Sigmoid colon (tissue), 6 donors: ENCODE measurements at regions not wholly inside any gene's neighbourhood (a gene's known extent, or its start where the extent isn't known, plus 50 kb on each side); places are given as distances from the start of the nearest gene placed in this dataset.

Experiments used
- DNase-seq: peaks from one replicate; pipeline ENCODE4 v3.0.0-alpha.2; 2019
- H3K27ac ChIP-seq, 4 donors: fragments of 200-600 bp; sonication (generic); one replicate each; pipeline ENCODE4 v1.5.1; 2016 to 2019; ENCODE audit warnings: mild to moderate bottlenecking in 1 of 4
- H3K27me3 ChIP-seq, 3 donors: fragments of 200-600 bp; sonication (generic); one replicate each; pipeline ENCODE4 v1.5.1; 2019; ENCODE audit warnings: mild to moderate bottlenecking in 1 of 3
- H3K36me3 ChIP-seq, 4 donors: fragments of 200-600 bp; sonication (generic); one replicate each; pipeline ENCODE4 v1.5.1; 2016 to 2019
- H3K4me1 ChIP-seq, 4 donors: fragments of 200-600 bp; sonication (generic); one replicate each; pipeline ENCODE4 v1.5.1; 2017 to 2019
- H3K4me3 ChIP-seq, 4 donors: fragments of 200-600 bp; sonication (generic); one replicate each; pipeline ENCODE4 v1.5.1; 2017 to 2019; ENCODE audit warnings: mild to moderate bottlenecking in 2 of 4, moderate library complexity in 1 of 4
- H3K9me3 ChIP-seq, 4 donors: fragments of 200-600 bp in 3 of 4; sonication (generic) in 3 of 4; one replicate each; pipeline versions ENCODE4 v1.5.1 to v1.6.1; 2013 to 2019
- EP300 ChIP-seq, 4 donors: sonication (generic); formaldehyde crosslinking; IDR thresholded peaks; one replicate each; pipeline ENCODE4 v1.6.1; 2017; ENCODE audit warnings: antibody characterized with exemption in 4 of 4
- POLR2A ChIP-seq, 2 donors: fragments of 450-650 bp; IDR thresholded peaks; one replicate each; pipeline ENCODE4 v1.6.1; 2016; ENCODE audit warnings: antibody characterized with exemption in 2 of 2, mild to moderate bottlenecking in 2 of 2, moderate library complexity in 2 of 2
- POLR2AphosphoS5 ChIP-seq, 4 donors: sonication (generic); formaldehyde crosslinking; IDR thresholded peaks; one replicate each; pipeline ENCODE4 v1.6.1; 2017; ENCODE audit warnings: antibody characterized with exemption in 4 of 4
- WGBS, 2 donors: extraction: QIAGEN DNeasy Blood & Tissue Kit; methylation state at CpG; one replicate each; pipeline ENCODE4 v1.1.7; 2013; 5-methylcytosine and 5-hydroxymethylcytosine counted together
- intact Hi-C: fragments of 100-400 bp; cut with DNase I; formaldehyde crosslinking; loops from one replicate; pipeline ENCODE4 v1.15.1; 2023
- TF ChIP-seq, protein P1 (sequence below), 4 experiments: fragments of 450-650 bp in 3 of 4; fragments of 200-600 bp in 1 of 4; IDR thresholded peaks; one replicate each; pipeline ENCODE4 v1.5.1; 2016 to 2019; ENCODE audit warnings: antibody characterized with exemption in 4 of 4, mild to moderate bottlenecking in 3 of 4, moderate library complexity in 2 of 4
- donor health status: healthy with polysubstance abuse.
- donor health status: healthy.

DNA sequence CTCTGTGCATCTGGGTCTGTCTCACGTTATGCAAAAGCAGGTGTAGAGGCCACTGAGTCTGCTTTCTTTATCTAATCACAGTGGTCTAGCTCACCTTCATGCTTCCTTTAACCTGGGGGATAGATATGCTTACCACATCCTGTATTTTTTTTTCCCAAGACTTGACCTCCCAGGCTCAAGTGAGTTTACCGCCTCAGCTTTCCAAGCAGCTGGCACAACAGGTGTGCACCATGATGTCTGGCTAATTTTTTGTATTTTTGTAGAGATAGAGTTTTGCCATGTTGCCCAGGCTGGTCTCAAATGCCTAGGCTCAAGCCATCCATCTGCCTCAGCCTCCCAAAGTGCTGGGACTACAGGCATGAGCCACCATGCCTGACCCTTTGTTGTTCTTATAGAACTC, 236.0 kb downstream of the ATP23 start:
- intact Hi-C loops: no loop called here
- no peak for DNase-seq
- Histone ChIP-seq H3K9me3 (no peaks in the 10 kb centered on the region), H3K27ac (no peak overlapping the region), H3K4me3 (no peak overlapping the region), H3K4me1 (no peaks in the 10 kb centered on the region), H3K36me3 (no peaks in the 10 kb centered on the region), H3K27me3 (no peaks in the 10 kb centered on the region)
- WGBS, 2 donors: 85 to 89% methylated on average over 2 of the region's 2 CpGs
- TF ChIP-seq POLR2A (IDR thresholded peaks at IDR 0.05) (no peak), POLR2AphosphoS5 (IDR thresholded peaks at IDR 0.05) (no peak), EP300 (IDR thresholded peaks at IDR 0.05) (no peak)
- TF ChIP-seq, protein P1, sequence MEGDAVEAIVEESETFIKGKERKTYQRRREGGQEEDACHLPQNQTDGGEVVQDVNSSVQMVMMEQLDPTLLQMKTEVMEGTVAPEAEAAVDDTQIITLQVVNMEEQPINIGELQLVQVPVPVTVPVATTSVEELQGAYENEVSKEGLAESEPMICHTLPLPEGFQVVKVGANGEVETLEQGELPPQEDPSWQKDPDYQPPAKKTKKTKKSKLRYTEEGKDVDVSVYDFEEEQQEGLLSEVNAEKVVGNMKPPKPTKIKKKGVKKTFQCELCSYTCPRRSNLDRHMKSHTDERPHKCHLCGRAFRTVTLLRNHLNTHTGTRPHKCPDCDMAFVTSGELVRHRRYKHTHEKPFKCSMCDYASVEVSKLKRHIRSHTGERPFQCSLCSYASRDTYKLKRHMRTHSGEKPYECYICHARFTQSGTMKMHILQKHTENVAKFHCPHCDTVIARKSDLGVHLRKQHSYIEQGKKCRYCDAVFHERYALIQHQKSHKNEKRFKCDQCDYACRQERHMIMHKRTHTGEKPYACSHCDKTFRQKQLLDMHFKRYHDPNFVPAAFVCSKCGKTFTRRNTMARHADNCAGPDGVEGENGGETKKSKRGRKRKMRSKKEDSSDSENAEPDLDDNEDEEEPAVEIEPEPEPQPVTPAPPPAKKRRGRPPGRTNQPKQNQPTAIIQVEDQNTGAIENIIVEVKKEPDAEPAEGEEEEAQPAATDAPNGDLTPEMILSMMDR (IDR thresholded peaks at IDR 0.05): no peak

DNA sequence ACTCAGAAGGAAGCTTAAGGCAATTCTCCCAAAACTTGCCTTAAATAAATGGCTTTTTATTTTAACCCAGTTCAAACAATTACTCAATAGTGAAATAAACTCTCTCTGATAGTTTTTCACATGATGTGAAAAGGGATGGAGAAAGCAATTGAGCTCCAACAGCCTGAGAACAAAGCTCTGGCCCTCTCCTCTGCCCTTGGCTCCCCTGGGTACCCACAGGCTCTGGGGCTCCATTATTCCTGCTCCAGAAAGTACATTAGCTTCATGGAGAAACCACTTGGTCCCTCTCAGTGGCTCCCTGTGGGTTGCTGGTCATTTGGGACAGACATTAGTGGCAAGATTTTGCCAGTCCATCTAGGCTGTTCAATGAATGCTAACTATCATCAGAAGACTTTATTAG, 242.8 kb downstream of the ATP23 start:
- intact Hi-C loops: no loop called here
- no peaks in the 10 kb centered on the region for H3K27me3 ChIP-seq
- H3K9me3 ChIP-seq: peaks cover 0 to 4% (median 0%) of the 10 kb centered on the region in 4 donors
- H3K4me3 ChIP-seq: no peak overlapping the region
- TF ChIP-seq POLR2AphosphoS5 (IDR thresholded peaks at IDR 0.05): no peak
- TF ChIP-seq EP300 (IDR thresholded peaks at IDR 0.05): no peak
- no peak for TF ChIP-seq POLR2A (IDR thresholded peaks at IDR 0.05)
- TF ChIP-seq, protein P1 (IDR thresholded peaks at IDR 0.05): no peak
- H3K36me3 ChIP-seq: no peaks in the 10 kb centered on the region
- no peaks in the 10 kb centered on the region for H3K4me1 ChIP-seq
- DNase-seq: no peak
- H3K27ac ChIP-seq: no peak overlapping the region

DNA sequence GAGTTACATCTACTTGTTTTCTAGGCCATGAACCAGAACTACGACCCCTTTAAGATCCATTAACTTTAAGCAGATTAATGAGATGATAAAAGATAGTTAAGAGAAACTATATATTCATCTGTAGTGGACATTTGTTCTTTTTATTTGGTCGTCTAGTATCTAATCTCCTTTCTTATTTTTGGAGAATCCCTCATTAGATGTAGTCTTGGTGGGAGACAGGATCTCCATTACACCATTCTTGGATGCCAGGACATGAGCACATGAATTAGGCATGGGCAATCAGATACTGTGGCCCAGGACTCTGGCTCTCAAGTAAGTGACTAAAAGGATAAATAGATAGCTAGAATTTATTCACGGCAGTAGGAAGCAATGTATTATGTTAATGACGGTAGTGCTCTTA, 245.0 kb downstream of the ATP23 start:
- Histone ChIP-seq H3K4me1 (no peaks in the 10 kb centered on the region), H3K27me3 (no peaks in the 10 kb centered on the region), H3K36me3 (no peaks in the 10 kb centered on the region), H3K4me3 (no peak overlapping the region), H3K27ac (no peak overlapping the region), H3K9me3 (peaks cover 0 to 4% (median 0%) of the 10 kb centered on the region in 4 donors)
- 82 to 93% methylated on average over 4 of the region's 4 CpGs for WGBS, 2 donors
- no peak for DNase-seq
- intact Hi-C loops: no loop called here
- TF ChIP-seq EP300 (IDR thresholded peaks at IDR 0.05) (no peak), POLR2AphosphoS5 (IDR thresholded peaks at IDR 0.05) (no peak), POLR2A (IDR thresholded peaks at IDR 0.05) (no peak)
- TF ChIP-seq, protein P1 (IDR thresholded peaks at IDR 0.05): no peak

DNA sequence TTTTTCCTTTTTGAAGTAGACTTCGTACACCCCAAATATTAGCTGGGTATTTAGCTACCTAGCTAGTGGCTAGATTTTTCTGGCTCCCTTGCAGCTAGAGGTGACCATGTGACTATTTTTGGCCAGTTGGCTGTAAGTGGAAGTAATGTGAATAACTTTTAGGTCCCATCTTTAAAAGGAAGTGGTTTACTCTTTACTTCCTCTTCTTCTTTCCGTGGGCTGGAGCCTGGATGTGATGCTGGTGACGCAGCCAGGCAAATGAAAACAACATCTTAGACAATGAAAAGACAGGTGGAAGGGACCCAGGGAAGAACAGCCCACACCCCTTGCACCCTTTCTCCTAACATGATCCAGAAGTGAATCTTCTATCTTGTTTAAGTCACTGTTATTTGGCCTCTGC, 245.5 kb downstream of the ATP23 start:
- TF ChIP-seq, protein P1 (IDR thresholded peaks at IDR 0.05): no peak
- TF ChIP-seq EP300 (IDR thresholded peaks at IDR 0.05): no peak
- Histone ChIP-seq H3K9me3 (peaks cover 0 to 4% (median 0%) of the 10 kb centered on the region in 4 donors), H3K4me1 (no peaks in the 10 kb centered on the region), H3K27ac (no peak overlapping the region), H3K36me3 (no peaks in the 10 kb centered on the region), H3K4me3 (no peak overlapping the region), H3K27me3 (no peaks in the 10 kb centered on the region)
- WGBS, 2 donors: 63 to 88% methylated on average over 3 of the region's 3 CpGs
- intact Hi-C loops: no loop called here
- DNase-seq: no peak

DNA sequence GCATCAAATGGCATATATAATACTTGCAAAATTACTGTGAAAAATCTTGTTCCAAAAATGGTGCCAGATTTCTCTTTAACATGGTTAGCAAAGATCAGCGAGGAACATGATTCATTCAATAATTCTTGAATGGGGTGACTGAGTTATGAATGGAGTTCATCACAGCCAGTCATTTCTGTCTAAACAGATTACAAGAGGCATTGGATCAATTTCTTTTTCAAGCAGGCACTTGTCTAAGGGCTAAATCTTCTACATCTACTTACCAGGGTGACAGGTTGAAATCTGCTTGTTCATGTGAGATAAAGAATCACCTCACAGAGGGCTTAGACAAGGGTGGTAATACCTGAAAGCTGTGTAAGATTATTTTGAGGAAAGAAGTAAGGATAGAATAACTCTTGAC, 247.7 kb downstream of the ATP23 start:
- TF ChIP-seq POLR2A (IDR thresholded peaks at IDR 0.05) (no peak), EP300 (IDR thresholded peaks at IDR 0.05) (no peak), POLR2AphosphoS5 (IDR thresholded peaks at IDR 0.05) (no peak)
- TF ChIP-seq, protein P1 (IDR thresholded peaks at IDR 0.05): no peak
- Histone ChIP-seq H3K4me1 (no peaks in the 10 kb centered on the region), H3K27ac (no peak overlapping the region), H3K9me3 (peaks cover 0 to 4% (median 0%) of the 10 kb centered on the region in 4 donors), H3K4me3 (no peak overlapping the region), H3K27me3 (no peaks in the 10 kb centered on the region), H3K36me3 (no peaks in the 10 kb centered on the region)
- no peak for DNase-seq
- intact Hi-C loops: no loop called here
- 86 to 93% methylated on average over 1 of the region's 1 CpG for WGBS, 2 donors
